ENCODE measurements at regions not wholly inside any gene's neighbourhood (a gene's known extent, or its start where the extent isn't known, plus 50 kb on each side); places are given as distances from the start of the nearest gene placed in this dataset.

DNA sequence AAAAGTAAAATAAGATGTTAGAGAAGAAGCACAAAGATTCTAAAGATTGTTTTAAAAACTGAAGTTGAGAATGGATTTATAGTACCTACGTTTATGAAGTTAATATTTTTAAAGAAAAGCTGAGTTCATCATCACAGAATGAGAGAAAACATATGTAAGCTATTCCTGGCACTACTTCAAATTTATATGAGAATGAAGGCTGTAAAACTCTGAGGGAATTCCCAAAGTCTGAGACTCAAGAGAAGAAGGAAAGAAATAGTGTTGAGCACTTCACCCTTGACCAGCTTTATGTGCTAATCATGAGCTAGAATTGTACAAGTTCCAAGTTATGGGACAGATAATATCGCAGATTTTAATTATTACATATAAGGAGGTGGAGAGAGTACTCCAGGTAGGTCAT lies 323.7 kb upstream of the GNAI1 start:
- ATAC-seq (no peak), FAIRE-seq (no peak), DNase-seq (no peak)
- no peak overlapping the region for H3K27ac ChIP-seq
- H3K4me3 ChIP-seq, result no peak overlapping the region
- H3K4me1 ChIP-seq, result no peaks in the 10 kb centered on the region
- H3K9me3 ChIP-seq, result no peaks in the 10 kb centered on the region
- no peaks in the 10 kb centered on the region for H3K36me3 ChIP-seq
- 55 to 64% methylated on average over 2 of the region's 2 CpGs for WGBS, 2 donors
- no peaks in the 10 kb centered on the region for H3K27me3 ChIP-seq
- TF ChIP-seq, protein P1, sequence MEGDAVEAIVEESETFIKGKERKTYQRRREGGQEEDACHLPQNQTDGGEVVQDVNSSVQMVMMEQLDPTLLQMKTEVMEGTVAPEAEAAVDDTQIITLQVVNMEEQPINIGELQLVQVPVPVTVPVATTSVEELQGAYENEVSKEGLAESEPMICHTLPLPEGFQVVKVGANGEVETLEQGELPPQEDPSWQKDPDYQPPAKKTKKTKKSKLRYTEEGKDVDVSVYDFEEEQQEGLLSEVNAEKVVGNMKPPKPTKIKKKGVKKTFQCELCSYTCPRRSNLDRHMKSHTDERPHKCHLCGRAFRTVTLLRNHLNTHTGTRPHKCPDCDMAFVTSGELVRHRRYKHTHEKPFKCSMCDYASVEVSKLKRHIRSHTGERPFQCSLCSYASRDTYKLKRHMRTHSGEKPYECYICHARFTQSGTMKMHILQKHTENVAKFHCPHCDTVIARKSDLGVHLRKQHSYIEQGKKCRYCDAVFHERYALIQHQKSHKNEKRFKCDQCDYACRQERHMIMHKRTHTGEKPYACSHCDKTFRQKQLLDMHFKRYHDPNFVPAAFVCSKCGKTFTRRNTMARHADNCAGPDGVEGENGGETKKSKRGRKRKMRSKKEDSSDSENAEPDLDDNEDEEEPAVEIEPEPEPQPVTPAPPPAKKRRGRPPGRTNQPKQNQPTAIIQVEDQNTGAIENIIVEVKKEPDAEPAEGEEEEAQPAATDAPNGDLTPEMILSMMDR (IDR thresholded peaks at IDR 0.05), result no peak
- intact Hi-C loops (cut with DNase I), result no loop called here

DNA sequence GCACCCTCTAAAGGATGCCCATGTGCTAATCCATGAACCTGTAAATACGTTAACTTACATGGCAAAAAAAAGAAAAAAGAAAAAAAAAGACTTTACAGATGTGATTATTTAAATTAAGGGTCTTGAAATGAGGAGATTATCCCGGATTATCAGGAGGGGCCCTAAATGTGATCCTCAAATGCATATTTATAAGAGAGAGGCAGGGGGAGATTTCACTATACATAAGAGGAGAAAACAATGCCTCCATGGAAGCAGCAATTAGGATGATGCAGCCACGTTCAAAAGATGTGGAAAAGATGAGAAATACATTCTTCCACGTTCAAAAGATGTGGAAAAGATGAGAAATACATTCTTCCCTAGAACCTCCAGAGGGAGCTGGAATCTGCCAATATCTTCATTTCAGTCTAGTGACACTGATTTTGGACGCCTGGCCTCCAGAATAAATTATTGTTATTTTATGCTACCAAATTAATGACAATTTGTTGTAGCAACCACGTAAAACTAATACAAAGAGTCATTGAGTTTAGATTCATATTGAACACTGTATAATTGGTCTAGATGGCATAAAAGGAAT lies 328.4 kb upstream of the GNAI1 start:
- Histone ChIP-seq H3K4me3 (no peak overlapping the region), H3K27me3 (no peaks in the 10 kb centered on the region), H3K4me1 (no peaks in the 10 kb centered on the region), H3K27ac (no peak overlapping the region), H3K36me3 (no peaks in the 10 kb centered on the region), H3K9me3 (no peaks in the 10 kb centered on the region)
- no peak for DNase-seq
- intact Hi-C loops (cut with DNase I), result no loop called here
- TF ChIP-seq, protein P1 (IDR thresholded peaks at IDR 0.05), result no peak
- ATAC-seq, result no peak
- 22 to 30% methylated on average over 6 of the region's 6 CpGs for WGBS, 2 donors
- no peak for FAIRE-seq

DNA sequence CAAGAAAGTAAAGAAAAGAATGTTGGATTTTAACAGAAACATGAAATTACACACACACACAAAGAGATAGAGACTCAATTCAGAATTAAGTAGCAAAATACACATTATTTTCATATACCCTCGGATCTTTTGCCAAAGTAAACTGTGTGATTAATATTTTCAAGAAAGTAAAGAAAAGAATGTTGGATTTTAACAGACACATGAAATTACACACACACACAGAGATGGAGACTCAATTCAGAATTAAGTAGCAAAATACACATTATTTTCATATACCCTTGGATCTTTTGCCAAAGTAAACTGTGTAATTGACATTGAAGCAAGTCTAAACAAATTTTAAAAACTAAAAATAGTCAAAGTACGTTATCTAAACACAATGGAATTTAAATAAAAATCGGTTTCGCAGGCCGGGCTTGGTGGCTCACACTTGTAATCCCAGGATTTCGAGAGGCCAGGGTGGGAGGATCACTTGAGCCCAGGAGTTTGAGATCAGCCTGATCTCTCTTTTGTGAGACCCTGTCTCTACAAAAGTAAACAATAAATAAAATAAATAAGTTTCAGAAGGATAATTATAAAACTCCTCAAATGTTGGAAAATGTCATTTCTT lies 337.3 kb upstream of the MAGI2 start:
- Histone ChIP-seq H3K4me3 (no peak overlapping the region), H3K27me3 (no peaks in the 10 kb centered on the region), H3K9me3 (no peaks in the 10 kb centered on the region), H3K36me3 (no peaks in the 10 kb centered on the region), H3K27ac (no peak overlapping the region), H3K4me1 (no peaks in the 10 kb centered on the region)
- 37 to 40% methylated on average over 6 of the region's 6 CpGs for WGBS, 2 donors
- TF ChIP-seq, protein P1 (IDR thresholded peaks at IDR 0.05), result no peak
- intact Hi-C loops (cut with DNase I), result no loop called here
- FAIRE-seq (no peak), DNase-seq (no peak), ATAC-seq (no peak)

DNA sequence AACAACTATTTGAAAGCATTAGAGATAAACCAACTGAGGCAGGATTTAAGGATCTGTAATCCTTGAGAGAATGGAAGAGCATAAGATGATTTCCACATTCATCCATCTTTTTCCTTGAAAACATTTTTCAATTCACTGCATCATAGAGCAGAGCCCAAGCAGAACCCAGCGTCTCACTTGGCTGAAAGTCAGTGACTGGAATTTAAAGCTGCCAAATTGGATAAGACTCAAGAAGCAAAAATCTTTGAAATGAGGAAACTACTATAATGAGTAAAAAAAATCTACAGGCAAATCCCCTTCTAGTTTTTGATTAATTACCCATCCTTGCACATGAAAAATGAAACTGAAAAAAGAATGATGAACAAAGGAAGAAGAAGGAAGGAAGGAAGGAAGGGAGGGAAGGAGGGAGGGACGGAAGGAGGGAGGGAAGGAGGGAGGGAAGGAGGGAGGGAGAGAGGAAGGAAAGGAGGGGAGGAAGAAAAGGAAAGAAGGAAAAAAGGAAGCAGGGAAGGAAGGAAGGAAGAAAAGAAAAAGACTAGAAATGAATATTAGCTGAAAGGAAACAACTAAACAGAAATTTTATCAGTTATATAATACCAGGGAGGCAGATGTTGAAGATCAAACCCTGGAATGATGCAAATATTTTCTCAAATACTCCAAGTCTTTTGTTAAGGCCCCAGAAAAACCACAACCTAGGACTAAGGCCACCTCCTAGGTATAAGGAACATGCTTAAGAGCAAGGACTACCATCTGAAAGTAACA lies 336.3 kb upstream of the MAGI2 start:
- no peaks in the 10 kb centered on the region for H3K36me3 ChIP-seq
- intact Hi-C loops (cut with DNase I), result no loop called here
- FAIRE-seq (no peak), ATAC-seq (no peak), DNase-seq (no peak)
- H3K4me1 ChIP-seq, result no peaks in the 10 kb centered on the region
- 31 to 39% methylated on average over 2 of the region's 2 CpGs for WGBS, 2 donors
- H3K27me3 ChIP-seq, result no peaks in the 10 kb centered on the region
- H3K9me3 ChIP-seq, result no peaks in the 10 kb centered on the region
- no peak overlapping the region for H3K4me3 ChIP-seq
- H3K27ac ChIP-seq, result no peak overlapping the region
- TF ChIP-seq, protein P1 (IDR thresholded peaks at IDR 0.05), result no peak

DNA sequence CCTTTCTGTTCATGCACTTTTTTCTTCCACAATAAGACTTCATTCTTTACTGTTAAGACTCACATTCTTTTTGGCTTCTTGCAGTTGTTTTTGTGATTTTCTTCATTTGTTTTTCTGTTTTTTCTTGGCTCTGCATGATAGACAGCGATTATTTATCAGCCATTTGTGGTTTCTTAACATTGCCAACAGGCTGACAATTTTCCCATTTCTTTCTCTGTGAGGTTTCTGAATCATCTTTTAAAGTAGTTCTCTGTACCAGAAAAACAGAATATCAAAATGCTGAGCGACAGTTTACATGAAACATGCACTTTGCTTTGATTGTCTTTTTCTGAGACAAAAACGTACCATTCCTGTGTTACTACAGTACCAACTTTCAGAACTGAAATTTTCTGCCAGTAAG lies 334.2 kb upstream of the MAGI2 start:
- DNase-seq (no peak), FAIRE-seq (no peak), ATAC-seq (no peak)
- WGBS, 2 donors, result 41 to 50% methylated on average over 3 of the region's 3 CpGs
- TF ChIP-seq, protein P1 (IDR thresholded peaks at IDR 0.05), result no peak
- H3K4me1 ChIP-seq, result no peaks in the 10 kb centered on the region
- H3K9me3 ChIP-seq, result no peaks in the 10 kb centered on the region
- no peaks in the 10 kb centered on the region for H3K36me3 ChIP-seq
- H3K27ac ChIP-seq, result no peak overlapping the region
- intact Hi-C loops (cut with DNase I), result no loop called here
- H3K27me3 ChIP-seq, result no peaks in the 10 kb centered on the region
- no peak overlapping the region for H3K4me3 ChIP-seq

Data from pancreas (tissue), 10 donors.